ENCODE measurements at regions not wholly inside any gene's neighbourhood (a gene's known extent, or its start where the extent isn't known, plus 50 kb on each side); places are given as distances from the start of the nearest gene placed in this dataset.
"Not testable (repeated sequence)": the region's sequence is repeated elsewhere in the genome, so short reads cannot be mapped to it uniquely, and the experiment has no call there.

DNA sequence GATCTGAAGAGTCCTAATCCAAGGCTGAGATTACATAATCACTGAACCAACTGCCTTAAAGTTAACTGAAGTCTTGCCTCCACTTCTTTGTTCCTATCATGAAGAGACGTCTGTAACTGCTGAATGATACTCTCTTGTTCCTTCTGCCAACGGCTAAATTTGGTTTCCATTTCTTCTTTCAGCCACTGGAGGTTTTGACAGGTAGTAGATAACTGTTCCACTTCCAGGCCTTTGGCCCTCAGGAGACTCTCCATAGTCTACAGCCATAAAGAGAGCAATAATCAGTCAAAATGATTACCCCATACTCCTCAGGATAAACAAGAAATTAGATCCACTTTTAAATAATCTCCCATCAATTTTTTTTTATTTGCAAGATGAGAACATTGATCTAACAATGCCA lies 128.1 kb downstream of the NBPF8 start:
- DNase-seq (ENCODE audit: low spot score); intact Hi-C loops (cut with DNase I): not testable (repeated sequence)

GRCh38 chr1:120544434-120544833 lies 129.6 kb downstream of the NBPF8 start:
- peak; percentile 80 for DNase-seq (ENCODE audit: low spot score)
- intact Hi-C loops (cut with DNase I) = not testable (repeated sequence)

- DNase-seq (ENCODE audit: low spot score); intact Hi-C loops (cut with DNase I): not testable (repeated sequence)
Measured at GRCh38 chr1:120550335-120550734, 135.5 kb downstream of the NBPF8 start.

- DNase-seq (ENCODE audit: low spot score); intact Hi-C loops (cut with DNase I): not testable (repeated sequence)
Measured at GRCh38 chr1:120552190-120552589, 137.4 kb downstream of the NBPF8 start.

DNA sequence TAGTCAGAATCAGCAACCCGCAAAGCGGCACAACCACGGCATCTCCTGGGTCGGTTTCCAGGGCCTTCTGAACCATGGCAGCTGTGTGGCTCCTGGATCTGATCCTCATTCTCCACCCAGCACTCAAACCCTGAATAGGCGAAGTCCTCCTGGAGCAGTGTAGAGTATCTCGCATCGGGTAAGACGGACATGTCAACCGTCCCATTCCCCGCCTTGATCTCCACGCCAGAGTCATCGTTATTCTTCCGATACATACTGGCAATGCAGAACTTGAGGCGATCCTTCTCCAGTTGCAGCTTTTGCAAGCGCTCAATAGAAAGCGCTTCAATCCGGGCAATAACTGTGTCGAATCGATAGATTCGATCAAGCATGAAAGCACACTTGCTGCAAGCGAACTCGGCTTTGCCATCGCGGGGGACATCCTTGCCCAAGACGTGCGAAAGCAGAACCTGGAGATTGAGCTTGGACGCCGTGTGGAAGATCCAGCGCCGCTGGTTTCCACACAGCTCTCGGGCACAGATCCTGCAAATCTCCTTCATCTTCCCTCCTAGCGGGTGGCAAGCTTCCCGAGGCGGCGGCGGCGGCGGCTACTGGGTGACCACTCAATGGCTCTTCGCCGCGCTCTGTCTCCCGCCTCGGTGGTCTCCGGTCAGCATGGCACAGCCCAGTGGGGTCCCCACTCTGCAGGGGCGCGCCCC lies 142.9 kb downstream of the NBPF8 start:
- DNase-seq (ENCODE audit: low spot score); intact Hi-C loops (cut with DNase I): not testable (repeated sequence)

DNA sequence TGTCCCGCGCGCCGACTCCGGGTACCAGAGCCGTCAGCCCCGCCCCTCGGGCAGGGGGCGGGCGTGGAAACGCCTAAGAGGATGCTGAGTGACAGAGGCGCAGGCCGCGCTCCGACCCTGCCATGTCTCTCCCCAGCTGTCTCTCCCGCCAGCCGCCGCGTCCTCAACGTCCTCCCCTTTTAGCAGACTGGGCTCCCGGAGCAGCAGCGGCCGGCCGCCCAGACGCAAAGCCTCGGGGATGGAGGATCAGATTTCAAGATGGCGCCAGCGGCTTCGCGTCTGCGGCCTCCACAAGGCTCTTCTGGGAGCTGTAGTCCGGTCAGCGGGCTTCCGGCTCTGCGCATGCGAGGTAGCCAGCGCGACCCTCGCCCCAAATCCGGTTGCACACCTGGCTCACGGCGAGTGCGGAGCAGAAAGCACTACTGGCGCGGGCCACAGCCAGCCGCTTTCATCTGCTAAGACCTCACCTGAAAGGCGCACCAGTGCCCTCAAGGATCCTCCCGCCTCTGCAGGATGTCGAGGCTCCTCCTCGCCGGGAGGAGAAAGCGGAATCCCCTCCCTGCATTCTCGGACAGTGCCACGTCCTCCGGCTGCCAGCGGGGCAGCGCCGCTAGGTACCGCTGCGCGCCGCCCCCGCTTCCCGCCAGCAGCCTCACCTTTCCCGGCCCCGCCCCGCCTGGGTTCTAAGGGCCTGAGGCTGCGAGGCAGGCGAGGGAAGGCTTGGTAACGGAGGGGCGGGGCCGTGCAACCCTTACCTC lies 143.6 kb downstream of the NBPF8 start:
- peak; percentile 86 for DNase-seq (ENCODE audit: low spot score)
- intact Hi-C loops (cut with DNase I) = not testable (repeated sequence)

GRCh38 chr1:120561767-120562166 lies 146.9 kb downstream of the NBPF8 start:
- intact Hi-C loops (cut with DNase I); DNase-seq (ENCODE audit: low spot score): not testable (repeated sequence)

DNA sequence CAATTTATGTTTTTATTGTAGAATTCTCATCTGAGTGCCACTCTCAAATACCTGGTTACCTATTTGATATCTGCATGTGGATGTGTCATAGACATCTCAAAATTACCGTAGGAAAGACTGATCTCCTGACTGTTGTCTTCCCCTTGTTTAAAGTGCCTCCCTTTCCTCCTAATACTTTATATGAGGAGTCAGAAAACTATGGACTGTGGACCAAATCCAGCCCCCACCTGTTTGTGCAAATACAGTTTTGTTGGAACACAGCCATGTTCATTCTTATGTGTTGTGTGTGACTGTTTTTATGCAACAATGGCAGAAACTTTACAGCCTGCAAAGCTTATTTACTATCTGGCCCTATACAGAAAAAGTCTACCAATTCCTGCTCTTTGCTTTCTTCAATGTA lies 150.6 kb downstream of the NBPF8 start:
- intact Hi-C loops (cut with DNase I); DNase-seq (ENCODE audit: low spot score): not testable (repeated sequence)

DNA sequence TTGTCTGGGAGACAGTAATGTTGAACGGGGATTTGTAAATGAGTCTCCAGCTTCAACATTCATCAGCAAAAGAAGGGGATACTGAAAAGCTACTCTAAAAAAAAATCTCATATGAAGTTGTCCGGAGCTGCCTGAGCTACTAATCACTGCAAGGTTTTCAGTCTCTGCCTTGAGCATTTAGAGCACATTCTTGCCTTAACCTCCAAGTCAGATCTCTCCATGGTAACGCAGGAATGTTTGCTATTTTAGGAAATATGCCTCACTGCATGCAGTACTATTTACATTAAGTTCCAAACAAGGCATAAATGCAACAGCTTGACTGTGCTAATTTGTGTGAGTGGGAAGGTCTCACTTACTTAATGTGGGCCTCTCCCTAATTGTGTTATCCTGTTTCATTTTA lies 152.8 kb downstream of the NBPF8 start:
- DNase-seq (ENCODE audit: low spot score); intact Hi-C loops (cut with DNase I): not testable (repeated sequence)

DNA sequence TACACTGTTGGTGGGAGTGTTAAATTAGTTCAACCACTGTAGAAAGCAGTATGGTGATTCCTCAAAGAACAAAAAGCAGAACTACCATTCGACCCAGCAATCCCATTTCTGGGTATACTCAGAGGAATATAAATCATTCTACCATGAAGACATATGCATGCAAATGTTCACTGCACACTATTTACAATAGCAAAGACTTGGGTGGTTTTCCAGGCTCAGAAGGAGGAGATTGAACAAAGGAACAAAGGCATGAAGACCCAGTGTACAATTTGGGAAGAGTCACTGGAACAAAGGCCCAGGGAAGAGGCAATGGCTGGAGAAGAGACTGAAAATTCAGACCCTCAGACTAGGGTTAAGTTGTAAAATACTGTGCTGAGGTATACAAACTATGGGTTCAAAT lies 148.5 kb upstream of the NBPF26 start:
- intact Hi-C loops (cut with DNase I); DNase-seq (ENCODE audit: low spot score): not testable (repeated sequence)

DNA sequence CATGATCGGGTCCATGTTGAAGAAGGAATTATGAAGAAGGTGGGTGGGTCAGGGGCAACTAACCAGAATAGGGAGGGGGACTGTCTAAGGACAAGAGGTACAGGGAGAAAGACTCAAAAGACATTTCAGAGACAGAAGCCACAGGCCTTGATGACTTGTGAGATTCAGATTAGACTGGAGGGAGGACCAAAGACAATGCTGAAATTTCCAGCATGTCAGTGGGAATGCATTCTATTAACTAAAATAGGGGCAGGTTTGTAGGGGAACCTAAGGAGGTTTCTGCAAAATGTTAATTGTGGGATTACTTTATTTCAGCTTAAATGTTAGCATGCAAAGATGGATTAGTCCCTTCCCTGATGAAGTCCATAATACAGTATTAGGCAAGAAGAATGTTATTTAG lies 141.6 kb upstream of the NBPF26 start:
- DNase-seq (ENCODE audit: low spot score); intact Hi-C loops (cut with DNase I): not testable (repeated sequence)

DNA sequence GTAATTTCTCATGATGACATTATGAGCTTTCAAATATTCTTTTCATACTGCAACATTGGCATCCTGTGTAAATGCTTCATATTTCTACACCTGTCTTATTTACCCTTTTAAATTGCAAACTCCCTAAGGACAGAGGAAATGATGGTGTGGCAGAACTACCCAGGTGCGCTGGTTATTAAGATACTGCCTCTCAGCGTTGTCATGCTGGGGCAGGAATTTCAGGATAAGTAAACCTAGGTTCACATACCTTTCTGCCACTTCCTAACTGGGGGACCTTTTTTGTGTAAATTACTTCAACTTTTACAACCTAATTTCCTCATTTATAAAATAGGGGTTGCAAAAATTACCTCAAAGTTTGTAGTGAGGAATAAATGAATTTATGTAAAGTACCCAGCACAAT lies 137.7 kb upstream of the NBPF26 start:
- intact Hi-C loops (cut with DNase I); DNase-seq (ENCODE audit: low spot score): not testable (repeated sequence)

DNA sequence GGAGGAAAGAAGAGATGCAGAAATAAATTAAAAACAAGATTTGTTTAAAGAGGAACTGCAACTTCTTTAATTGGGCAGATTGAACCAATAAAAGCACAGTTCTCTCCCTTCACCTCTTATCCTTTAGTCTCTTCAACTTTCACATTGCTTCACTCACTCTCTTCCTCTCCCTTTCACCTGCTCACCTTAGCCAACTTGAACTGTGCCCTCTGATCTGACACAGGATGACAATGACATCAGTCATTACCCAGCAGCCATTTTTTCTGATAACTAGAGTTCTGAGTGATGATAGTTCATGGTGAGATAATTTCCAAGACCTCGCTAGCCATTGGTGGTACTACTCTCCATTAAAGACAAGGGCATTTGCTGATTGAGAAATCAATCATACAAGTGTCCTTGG lies 134.9 kb upstream of the NBPF26 start:
- DNase-seq (ENCODE audit: low spot score); intact Hi-C loops (cut with DNase I): not testable (repeated sequence)

GRCh38 chr1:120591774-120592173 lies 132.0 kb upstream of the NBPF26 start:
- DNase-seq (ENCODE audit: low spot score); intact Hi-C loops (cut with DNase I): not testable (repeated sequence)

GRCh38 chr1:120592943-120593342 lies 130.8 kb upstream of the NBPF26 start:
- intact Hi-C loops (cut with DNase I); DNase-seq (ENCODE audit: low spot score): not testable (repeated sequence)

DNA sequence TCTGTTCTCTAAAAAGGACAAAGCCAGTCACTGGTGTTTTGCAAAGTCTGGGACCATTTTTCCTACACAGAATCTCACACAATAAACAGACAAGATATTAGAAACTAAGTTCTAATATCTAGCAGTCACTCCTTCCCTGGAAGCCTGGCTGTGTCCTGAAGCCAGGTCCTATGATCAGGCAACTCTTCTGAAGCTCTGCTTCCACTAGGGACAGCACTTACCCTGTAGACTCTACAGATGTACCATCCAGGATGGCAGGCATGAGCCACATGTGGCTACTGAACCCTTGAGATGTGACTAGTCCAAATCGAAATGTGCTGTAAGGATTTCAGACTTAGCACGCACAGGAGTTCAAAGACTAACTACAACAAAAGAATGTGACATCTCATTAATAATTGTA lies 130.1 kb upstream of the NBPF26 start:
- intact Hi-C loops (cut with DNase I); DNase-seq (ENCODE audit: low spot score): not testable (repeated sequence)

- intact Hi-C loops (cut with DNase I); DNase-seq (ENCODE audit: low spot score): not testable (repeated sequence)
Measured at GRCh38 chr1:120598331-120598951, 125.3 kb upstream of the NBPF26 start.

DNA sequence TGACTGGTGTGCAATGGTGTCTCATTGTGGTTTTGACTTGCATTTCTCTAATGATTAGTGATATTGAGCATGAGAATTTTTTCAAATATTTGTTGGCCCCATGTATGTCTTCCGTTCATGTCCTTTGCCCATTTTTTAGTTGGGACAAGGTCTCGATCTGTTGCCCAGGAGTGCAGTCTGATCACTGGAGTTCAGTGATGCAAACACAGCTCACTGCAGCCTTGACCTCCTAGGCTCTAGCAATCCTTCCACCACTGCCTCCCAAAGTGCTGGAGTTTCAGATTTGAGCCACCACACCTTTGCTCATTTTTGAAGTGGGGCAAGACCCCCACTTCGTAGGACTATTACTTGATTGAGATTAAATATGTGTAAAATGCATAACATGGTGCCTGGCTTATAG lies 124.2 kb upstream of the NBPF26 start:
- intact Hi-C loops (cut with DNase I); DNase-seq (ENCODE audit: low spot score): not testable (repeated sequence)

- DNase-seq (ENCODE audit: low spot score); intact Hi-C loops (cut with DNase I): not testable (repeated sequence)
Measured at GRCh38 chr1:120600442-120601041, 123.2 kb upstream of the NBPF26 start.

DNA sequence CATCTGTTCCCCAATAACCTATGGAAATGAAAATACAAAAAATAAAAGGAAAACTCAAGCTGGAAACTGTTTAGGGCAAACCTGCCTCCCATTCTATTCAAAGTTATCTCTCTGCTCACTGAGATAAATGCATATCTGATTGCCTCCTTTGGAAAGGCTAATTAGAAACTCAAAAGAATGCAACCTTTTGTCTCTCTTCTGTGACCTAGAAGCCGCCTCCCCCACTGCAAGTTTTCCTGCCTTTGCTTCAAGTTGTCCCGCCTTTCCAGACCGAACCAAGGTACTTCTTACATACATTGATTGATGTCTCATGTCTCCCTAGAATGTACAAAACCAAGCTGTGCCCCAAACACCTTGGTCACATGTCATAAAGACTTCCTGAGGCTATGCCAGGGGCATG lies 115.9 kb upstream of the NBPF26 start:
- DNase-seq (ENCODE audit: low spot score); intact Hi-C loops (cut with DNase I): not testable (repeated sequence)

Measured in cardiac septum (tissue), 1 donor.